ENCODE measurements at regions not wholly inside any gene's neighbourhood (a gene's known extent, or its start where the extent isn't known, plus 50 kb on each side); places are given as distances from the start of the nearest gene placed in this dataset.

GRCh38 chr14:51518280-51518679, 133.4 kb upstream of the FRMD6 start:
- DNase-seq = no peak

GRCh38 chr14:51518711-51519110, 133.0 kb upstream of the FRMD6 start:
- no peak for DNase-seq

DNA sequence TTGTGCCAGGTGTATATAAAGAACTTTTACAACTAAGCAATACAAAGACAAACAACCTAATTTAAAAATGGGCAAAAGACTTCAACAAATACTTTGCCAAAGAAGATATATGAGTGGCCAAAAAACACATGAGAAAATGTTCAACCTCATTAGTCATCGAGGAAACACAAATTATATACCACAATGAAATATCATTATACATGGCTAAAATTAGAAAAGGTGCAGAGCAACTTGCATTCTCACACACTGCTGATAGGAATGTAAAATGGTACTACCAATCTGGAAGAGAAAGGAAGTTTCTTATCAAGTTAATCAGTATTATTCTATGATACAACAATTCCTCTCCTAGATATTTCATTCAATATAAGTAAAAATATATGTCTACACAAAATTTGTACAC, 131.6 kb upstream of the FRMD6 start:
- no peak for DNase-seq

- DNase-seq = no peak
These were observed 129.9 kb upstream of the FRMD6 start for GRCh38 chr14:51521764-51522163.

DNA sequence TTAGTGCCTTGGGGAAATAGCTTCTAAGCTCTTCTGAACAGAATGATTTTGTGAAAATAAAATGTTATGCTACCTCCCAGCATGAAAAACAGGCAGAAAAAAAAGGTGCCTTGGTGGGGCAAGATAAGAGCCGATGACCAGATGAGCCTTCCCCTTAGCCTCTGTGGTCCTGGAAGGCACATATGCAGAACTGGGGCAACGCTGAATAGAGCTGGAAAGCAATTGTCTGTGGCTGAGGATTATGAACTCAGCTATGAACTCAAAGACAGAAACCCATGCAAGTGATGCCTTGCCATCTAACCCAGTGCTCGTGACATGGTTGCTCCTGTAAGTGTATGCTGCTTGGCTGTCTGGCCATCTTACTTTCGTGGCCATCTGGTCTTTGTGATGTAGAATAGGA, 128.5 kb upstream of the FRMD6 start:
- DNase-seq = no peak

- no peak for DNase-seq
These were observed 126.0 kb upstream of the FRMD6 start for GRCh38 chr14:51525739-51526138.

DNA sequence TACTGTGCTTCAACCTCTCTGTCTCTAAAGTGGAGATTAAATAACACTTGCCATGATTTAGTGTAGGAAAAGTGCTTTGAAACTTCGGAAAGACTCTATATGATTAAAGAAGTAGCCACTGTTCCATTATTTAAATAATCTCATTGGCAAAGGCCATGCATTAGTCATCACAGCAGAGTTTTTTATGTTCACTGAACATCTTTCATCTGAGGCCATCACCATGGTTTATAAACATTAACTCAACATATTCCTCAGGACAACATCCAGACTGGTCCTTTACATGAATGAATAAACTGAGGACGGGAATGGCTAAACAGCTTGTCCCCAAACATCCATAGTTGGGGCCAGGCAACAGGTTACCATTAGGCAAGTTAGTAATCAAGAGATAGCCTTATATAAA, 124.6 kb upstream of the FRMD6 start:
- no peak for DNase-seq

GRCh38 chr14:51529736-51530135, 122.0 kb upstream of the FRMD6 start:
- DNase-seq = no peak

DNA sequence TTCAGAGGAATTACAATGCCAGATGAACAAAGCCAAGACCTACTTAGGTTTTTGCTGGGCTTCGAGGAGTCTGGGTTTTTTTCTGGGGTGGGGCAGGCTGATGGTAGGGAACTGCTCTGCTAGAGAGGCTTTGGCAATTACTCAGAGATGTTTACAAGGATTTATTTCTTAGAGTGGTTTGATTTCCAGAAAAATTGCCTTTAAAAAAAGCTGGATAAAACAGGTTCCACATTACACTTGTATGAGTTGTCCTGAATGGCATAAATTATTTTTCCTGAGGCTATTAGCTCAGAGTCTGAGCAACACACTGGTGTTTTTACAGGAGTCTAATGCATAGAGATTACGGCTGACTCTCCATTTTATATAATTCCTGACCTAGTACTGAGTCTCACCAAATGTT, 118.5 kb upstream of the FRMD6 start:
- DNase-seq = no peak

DNA sequence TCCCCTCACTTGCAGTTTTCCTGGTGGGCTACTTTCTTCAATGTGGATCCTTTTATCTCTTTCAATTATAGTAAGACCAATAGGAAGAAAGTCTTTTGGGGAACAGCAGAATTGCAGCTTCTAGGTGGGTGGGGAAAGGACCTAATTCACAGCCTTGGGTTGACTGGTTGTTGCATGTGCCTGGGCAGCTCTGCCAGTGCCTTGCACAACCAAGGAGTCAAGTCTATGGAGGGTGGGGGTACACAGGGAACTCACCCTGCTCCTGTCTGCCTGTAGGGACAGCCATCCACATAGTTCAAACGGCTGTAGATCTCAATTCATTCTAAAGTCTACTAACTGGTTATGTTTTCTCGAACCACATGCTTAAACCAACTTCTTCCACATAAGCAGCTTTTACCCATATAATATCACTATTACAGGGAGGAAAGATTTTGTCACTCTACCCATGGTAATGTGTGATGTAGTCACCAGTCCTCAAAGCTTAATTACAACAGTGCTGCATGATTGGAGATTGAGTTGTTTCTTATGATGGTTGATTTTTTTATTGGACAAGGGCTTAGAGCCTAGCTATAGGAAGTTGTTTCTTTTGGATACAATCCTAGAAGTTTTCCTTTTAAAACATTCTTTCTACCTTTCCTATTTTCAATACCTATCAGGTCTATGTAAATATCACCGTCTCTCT, 117.7 kb upstream of the FRMD6 start:
- no peak for DNase-seq

DNA sequence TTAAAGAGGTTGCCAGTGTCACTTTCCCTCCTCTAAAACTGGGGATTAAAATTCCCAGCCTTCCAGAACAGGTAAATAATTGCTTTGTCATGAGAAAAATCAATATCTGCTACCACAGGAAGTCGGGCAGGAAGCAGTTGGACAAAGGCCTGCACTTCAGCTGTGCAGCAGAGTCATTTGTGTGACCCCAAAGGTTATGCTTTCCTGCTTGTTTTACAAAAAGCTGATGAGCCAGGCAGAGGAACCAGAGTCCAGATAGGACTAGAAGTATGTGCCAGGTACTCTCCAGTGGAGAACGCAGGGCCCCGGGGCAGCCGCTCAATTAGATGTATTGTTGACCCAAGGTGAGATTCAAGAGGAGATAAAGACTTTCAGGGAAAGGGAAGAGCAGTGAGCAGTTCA, 117.1 kb upstream of the FRMD6 start:
- peak; percentile 81 for DNase-seq

DNA sequence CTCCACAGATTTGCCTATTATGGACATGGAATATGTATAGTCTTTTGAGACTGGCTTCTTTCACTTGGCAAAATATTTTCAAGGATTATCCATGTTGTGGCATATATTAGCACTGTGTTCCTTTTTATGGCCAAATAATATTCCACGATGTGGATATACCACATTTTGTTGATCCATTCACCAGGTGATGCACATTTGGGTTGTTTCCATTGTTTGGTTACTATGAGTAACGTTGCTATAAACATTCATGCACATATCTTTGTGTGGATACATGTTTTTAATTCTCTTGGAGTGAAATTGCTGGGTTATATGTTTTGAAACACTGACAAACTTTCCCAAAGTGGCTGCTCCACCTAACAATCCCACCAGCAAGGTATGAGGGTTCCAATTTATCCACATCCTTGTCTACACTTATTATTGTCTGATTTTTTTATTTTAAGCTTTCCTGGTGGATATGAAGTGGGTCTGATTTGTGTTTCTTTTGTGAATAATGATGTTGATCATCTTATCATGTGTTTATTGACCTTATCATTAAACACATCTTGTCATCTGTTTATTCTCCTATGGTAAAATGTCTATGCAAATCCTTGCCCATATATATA, 116.2 kb upstream of the FRMD6 start:
- no peak for DNase-seq

GRCh38 chr14:51538973-51539372, 112.7 kb upstream of the FRMD6 start:
- DNase-seq = no peak

DNA sequence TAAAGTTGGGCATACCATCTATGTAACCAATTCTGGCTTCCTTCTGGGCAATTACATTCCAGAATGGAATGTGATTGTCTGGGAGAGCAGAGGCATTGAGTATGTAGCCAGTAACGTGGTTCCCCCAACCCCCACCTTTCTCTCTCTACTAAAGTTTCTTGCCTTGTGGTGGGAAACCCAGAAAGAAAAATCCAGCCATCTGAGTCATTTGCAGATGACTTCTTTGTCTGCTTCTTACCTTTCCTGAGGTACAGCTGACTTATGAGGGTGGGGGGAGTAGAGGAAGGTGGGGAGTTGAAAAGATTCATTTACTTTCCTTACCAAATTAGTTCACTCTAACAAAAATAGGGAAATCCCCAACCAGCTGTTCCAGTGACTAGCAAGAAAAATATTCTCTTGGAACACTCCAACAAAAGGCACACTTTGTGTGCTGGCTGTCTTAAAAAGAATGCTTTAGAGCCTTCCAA, 112.1 kb upstream of the FRMD6 start:
- DNase-seq = no peak

GRCh38 chr14:51540364-51540763, 111.3 kb upstream of the FRMD6 start:
- no peak for DNase-seq

- DNase-seq = no peak
These were observed 107.2 kb upstream of the FRMD6 start for GRCh38 chr14:51544471-51544870.

DNA sequence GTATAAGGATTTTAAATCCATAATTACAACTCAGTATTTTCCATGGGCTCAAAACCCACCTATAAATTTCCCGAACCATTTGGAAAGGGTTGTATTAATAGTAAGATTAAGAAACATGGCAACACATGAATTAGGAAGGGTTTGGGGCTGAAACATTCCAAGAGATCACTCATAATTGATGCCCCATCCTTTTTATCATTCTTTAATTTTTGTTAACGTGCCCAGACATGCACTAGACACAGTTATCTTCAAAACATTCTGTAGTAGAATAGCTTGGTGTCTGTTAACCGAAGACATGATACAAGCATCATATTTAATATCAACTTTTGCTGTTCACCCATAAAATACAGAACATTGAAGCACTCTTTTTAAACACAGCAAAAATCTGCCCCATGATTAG, 106.8 kb upstream of the FRMD6 start:
- no peak for DNase-seq

DNA sequence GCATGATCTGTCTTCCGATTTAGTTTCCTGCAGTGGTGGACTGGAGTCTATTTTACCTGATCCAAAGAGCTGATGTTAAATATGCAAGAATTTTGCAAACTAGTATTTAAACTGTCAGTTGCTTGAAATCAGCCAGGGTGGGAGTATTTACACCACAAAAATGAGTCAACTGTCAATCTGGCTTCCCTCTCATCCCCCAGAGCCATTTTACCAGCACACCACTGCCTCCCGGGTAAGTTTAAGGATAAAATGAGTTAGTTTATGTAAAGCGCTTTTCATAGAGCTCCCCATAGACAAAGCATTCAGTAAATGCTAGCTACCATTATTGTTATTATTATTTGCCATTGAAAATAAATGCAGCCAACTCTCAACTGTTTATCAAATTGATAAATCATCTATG, 106.3 kb upstream of the FRMD6 start:
- DNase-seq = no peak

DNA sequence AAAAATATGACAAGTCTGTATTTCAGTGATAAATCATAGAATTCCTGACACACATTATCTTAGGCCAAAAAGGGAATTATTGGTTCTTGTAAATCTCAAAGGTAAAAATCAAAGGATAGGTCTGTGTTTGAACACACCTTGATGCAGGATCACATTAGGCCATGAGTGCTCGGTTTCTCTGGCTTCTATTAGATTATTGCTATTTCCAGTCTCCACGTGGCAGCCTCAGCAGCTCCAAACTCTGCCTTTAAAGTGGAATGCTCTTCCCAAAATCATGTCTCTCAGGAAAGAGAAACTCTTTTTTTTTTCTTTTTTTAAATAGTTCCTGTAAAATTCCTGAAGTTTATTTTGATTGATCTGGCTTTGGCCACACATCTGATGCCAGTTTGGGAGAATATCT, 105.6 kb upstream of the FRMD6 start:
- no peak for DNase-seq

DNA sequence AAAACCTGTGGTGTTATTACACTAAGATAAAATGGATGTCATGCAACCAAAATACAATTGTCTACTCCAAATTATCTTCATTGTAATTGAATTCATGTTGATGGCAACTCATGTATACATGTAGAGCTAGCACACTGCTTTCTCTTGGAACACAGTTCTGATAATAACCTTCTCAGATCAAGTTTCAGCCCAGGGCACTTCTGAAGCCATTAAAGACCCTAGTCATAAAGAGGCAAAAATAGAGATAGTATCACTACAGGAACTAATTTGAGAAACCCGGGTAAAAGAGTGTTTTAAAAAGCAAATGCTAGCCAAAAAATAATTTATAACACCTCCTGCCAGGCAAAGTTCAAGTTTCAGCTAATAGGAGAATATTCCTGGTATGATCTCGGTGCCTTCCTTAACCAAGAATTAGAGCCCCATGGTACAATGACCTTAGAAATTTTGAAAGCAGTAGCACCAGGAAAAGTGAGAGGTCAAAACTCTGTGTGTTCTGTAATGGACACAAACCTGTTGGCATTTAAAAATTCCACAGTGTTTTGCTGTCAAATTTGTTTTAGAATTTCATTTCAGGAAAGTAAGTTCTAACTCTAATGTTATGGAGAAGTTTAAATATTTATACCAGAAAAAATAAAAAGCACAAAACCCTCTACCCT, 105.0 kb upstream of the FRMD6 start:
- DNase-seq = no peak

GRCh38 chr14:51547260-51547659, 104.5 kb upstream of the FRMD6 start:
- no peak for DNase-seq

DNA sequence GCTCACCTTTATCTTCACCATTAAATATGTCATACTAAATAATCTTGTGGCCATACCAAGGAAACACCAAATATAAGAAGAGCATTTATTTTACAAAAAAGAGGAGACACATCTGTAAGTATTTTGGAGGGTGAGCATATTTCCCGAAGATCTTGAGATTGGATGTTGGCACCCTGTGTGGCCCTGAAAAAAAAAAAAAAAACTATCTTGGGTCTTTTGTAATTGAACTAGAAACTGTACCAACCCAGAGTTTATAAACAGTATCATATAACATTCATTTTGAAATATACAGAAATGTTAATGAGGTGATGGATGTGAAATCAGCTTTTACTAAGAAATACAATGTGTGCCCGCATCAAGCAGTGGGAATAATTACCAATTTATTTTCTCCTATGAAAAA, 104.0 kb upstream of the FRMD6 start:
- DNase-seq = no peak

DNA sequence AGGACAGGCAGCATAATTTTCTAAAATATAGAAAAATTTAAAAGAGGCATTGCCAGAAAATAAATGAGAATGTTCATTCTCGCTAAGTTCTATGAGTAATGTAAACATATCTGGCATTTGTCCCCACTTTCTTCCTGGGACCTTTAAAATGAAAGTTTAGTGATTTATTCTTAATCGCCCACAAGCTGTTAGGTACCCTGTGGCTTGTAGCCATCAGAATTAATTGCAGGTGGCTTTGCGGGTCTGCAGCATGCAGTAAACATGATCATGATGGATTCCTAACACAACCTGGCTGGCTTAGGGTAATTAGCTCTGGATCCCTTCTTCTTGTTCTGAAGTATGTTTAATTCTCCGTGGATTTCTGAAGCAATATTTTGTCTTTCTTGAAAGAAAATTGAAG, 103.5 kb upstream of the FRMD6 start:
- DNase-seq = no peak

DNA sequence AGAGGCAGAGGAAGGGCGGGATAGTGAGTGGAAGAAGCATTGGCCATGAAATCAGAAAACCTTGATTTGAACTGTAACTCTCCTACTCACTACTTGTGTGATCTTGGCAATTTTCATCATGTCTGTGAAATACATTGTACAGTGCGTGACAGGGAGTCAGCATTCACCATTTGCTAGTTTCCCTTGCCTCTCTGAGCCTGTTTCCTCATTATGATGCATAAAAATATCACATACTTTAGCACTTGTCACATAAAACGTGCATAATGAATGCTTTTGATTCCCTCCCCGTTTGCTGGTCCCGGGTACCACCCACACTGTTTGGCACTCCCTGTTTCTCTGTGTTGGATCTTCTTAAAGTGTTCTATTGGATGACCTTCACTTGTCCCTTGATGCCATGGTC, 101.1 kb upstream of the FRMD6 start:
- no peak for DNase-seq

- DNase-seq = no peak
These were observed 99.4 kb upstream of the FRMD6 start for GRCh38 chr14:51552275-51552674.

All from NCI-H2029 treated with DMSO at 0.1 percent for 48 hours (cell line).